ENCODE measurements at regions not wholly inside any gene's neighbourhood (a gene's known extent, or its start where the extent isn't known, plus 50 kb on each side); places are given as distances from the start of the nearest gene placed in this dataset.

- Histone ChIP-seq H4K20me1 (ENCODE audit: control insufficient read depth, extremely low read depth, insufficient read depth, low read length) (no peaks in the 10 kb centered on the region), H3K79me2 (ENCODE audit: control insufficient read depth, insufficient read depth, low read length) (no peaks in the 10 kb centered on the region), H3K9me1 (ENCODE audit: control insufficient read depth, extremely low read depth, insufficient read depth, low read length) (no peaks in the 10 kb centered on the region), H3K27me3 (ENCODE audit: control insufficient read depth, extremely low read depth, insufficient read depth, low read length) (no peaks in the 10 kb centered on the region), H3K9me3 (ENCODE audit: control insufficient read depth, low read depth, low read length) (peaks cover 3% of the 10 kb centered on the region), H3K9ac (ENCODE audit: control insufficient read depth, extremely low read depth, insufficient read depth, low read length) (no peak overlapping the region), H3K4me3 (ENCODE audit: control insufficient read depth in 2 of 3, extremely low read depth in 1 of 3, insufficient read depth in 2 of 3, low read depth in 1 of 3, low read length in 3 of 3) (no peak overlapping the region), H3K4me1 (ENCODE audit: control insufficient read depth, extremely low read depth, insufficient read depth, low read length) (peaks cover 37% of the 10 kb centered on the region), H3K4me2 (ENCODE audit: control insufficient read depth, extremely low read depth, insufficient read depth, low read depth, low read length) (no peak overlapping the region), H3K27ac (ENCODE audit: control insufficient read depth, insufficient read depth, low read length) (peak overlapping the region; percentile 82), H3K36me3 (ENCODE audit: control insufficient read depth in 2 of 2, extremely low read depth in 1 of 2, insufficient read depth in 2 of 2, low read length in 2 of 2) (no peaks in the 10 kb centered on the region), H2AFZ (ENCODE audit: control insufficient read depth, low read length) (peak overlapping the region; percentile 60)
- no peak for DNase-seq (ENCODE audit: low read depth, low spot score)
- TF ChIP-seq CTCF (optimal IDR thresholded peaks at IDR 0.05 in 1 of 3, IDR thresholded peaks at IDR 0.05 in 1 of 3, conservative IDR thresholded peaks at IDR 0.05 in 1 of 3; ENCODE audit: extremely low read depth in 1 of 3, insufficient read depth in 2 of 3, low read length in 3 of 3) (peak; percentile 74 to 88 (median 82)), EZH2 (IDR thresholded peaks at IDR 0.05; ENCODE audit: low read length) (no peak)
- dilution Hi-C loops (cut with MboI; ENCODE audit: extremely low pct_ligation_motif_present, low sequenced_read_pairs), result no loop called here
- FAIRE-seq, result peak; percentile 29
Measured at GRCh38 chr12:14256555-14257169, 108.8 kb upstream of the ATF7IP start.

GRCh38 chr12:14257303-14257733 is 108.2 kb upstream of the ATF7IP start:
- dilution Hi-C loops (cut with MboI; ENCODE audit: extremely low pct_ligation_motif_present, low sequenced_read_pairs), result no loop called here

More at GRCh38 chr12:14257303-14257733, 108.2 kb upstream of the ATF7IP start:
- no peak for DNase-seq (ENCODE audit: low read depth, low spot score)
- Histone ChIP-seq H4K20me1 (ENCODE audit: control insufficient read depth, extremely low read depth, insufficient read depth, low read length) (no peaks in the 10 kb centered on the region), H2AFZ (ENCODE audit: control insufficient read depth, low read length) (peak overlapping the region; percentile 14), H3K4me1 (ENCODE audit: control insufficient read depth, extremely low read depth, insufficient read depth, low read length) (peaks cover 38% of the 10 kb centered on the region), H3K36me3 (ENCODE audit: control insufficient read depth in 2 of 2, extremely low read depth in 1 of 2, insufficient read depth in 2 of 2, low read length in 2 of 2) (no peaks in the 10 kb centered on the region), H3K9me1 (ENCODE audit: control insufficient read depth, extremely low read depth, insufficient read depth, low read length) (no peaks in the 10 kb centered on the region), H3K9ac (ENCODE audit: control insufficient read depth, extremely low read depth, insufficient read depth, low read length) (peak overlapping the region; percentile 53), H3K9me3 (ENCODE audit: control insufficient read depth, low read depth, low read length) (peaks cover 3% of the 10 kb centered on the region), H3K4me2 (ENCODE audit: control insufficient read depth, extremely low read depth, insufficient read depth, low read depth, low read length) (peak overlapping the region; percentile 1), H3K27ac (ENCODE audit: control insufficient read depth, insufficient read depth, low read length) (peak overlapping the region; percentile 82), H3K4me3 (ENCODE audit: control insufficient read depth in 2 of 3, extremely low read depth in 1 of 3, insufficient read depth in 2 of 3, low read depth in 1 of 3, low read length in 3 of 3) (peak overlapping the region in 1 of 3 experiments; percentile 3), H3K27me3 (ENCODE audit: control insufficient read depth, extremely low read depth, insufficient read depth, low read length) (no peaks in the 10 kb centered on the region), H3K79me2 (ENCODE audit: control insufficient read depth, insufficient read depth, low read length) (no peaks in the 10 kb centered on the region)
- no peak for FAIRE-seq
- TF ChIP-seq CTCF (optimal IDR thresholded peaks at IDR 0.05 in 1 of 3, IDR thresholded peaks at IDR 0.05 in 1 of 3, conservative IDR thresholded peaks at IDR 0.05 in 1 of 3; ENCODE audit: extremely low read depth in 1 of 3, insufficient read depth in 2 of 3, low read length in 3 of 3) (no peak), EZH2 (IDR thresholded peaks at IDR 0.05; ENCODE audit: low read length) (no peak)
